Suppressor macrophage (primary cell): ENCODE measurements at regions not wholly inside any gene's neighbourhood (a gene's known extent, or its start where the extent isn't known, plus 50 kb on each side); places are given as distances from the start of the nearest gene placed in this dataset.
"Not testable (repeated sequence)": the region's sequence is repeated elsewhere in the genome, so short reads cannot be mapped to it uniquely, and the experiment has no call there.

Experiments used
- DNase-seq, 4 experiments: peaks; one replicate each; pipeline ENCODE4 v3.0.0-alpha.2; 2020 to 2022

DNA sequence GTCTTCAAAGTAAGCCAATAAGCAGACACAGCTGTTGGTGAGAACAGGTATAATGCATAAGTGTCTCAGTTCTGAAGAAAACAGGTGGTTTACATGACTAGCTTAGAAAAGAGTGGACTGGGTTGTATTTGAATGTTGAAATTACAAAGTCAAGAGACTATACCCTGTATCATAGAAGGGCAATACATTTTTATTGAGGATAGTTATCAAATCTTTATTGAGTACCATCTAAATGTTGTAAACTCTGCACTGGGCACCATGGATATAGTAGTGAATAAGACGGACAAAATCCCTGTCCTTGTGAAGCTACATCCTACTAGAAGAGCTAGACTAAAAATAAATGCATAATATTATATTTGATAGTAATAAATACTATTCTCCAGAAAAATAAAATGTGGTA lies 88.5 kb upstream of the CDC42EP3 start:
- not testable (repeated sequence) for DNase-seq

DNA sequence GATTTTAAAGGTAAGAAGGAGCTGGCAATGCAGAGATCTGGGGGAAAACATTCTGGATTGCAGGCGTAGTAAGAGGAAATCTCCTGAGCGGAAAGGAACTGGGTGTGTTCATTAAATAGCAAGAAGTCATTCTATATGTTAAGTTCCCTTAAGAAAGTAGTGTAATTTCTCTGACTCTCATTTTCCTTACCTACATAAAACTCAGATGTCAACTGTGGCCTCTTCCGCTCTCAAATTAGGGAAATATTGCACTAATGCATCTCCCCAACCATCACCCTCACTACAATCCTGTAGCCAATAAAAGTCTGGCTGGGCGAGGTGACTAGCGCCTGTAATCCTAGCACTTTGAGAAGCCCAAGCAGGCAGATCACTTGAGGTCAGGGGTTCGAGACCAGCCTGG lies 89.0 kb upstream of the CDC42EP3 start:
- DNase-seq: peak in 2 of 4 experiments; percentile 24 to 46

DNA sequence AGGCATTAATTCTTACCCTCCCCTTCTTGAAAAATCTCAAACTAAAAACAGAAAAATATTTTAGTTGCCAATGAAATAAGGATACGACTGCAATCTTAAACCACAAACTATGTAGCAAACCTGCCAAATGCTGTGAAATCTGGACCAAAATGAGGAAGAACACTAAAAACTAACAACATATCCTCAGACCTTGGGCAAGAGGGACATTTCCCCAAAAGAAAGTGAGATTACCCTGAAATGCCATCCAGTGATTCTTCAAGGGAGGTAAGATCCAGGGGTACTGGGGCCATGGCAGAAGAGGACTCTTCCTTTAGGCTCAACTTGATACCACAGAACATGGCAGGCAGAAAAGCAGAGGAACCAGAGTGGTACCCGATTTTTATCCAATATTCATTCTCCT lies 90.8 kb upstream of the CDC42EP3 start:
- peak; percentile 39 to 86 (median 70) for DNase-seq

DNA sequence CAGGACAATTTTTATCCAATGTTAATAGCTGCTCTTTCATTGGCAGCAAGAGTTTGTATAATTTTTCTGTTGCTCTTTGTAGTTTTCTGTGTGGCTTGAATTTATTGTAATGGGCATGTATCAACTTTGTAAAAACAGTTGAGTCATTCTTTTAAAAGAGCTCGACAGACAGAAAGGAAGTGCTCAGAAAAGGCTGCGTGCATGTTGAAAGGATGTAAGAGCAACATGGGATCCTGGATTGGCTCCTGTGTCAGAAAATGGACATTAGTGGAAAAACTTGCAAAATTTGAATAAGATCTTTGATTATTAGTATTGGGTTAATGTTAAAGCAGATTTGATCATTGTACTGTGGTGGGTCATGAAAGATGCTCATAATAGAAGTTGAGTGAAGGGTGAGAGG lies 93.3 kb upstream of the CDC42EP3 start:
- peak in 3 of 4 experiments; percentile 32 to 56 (median 53) for DNase-seq

DNA sequence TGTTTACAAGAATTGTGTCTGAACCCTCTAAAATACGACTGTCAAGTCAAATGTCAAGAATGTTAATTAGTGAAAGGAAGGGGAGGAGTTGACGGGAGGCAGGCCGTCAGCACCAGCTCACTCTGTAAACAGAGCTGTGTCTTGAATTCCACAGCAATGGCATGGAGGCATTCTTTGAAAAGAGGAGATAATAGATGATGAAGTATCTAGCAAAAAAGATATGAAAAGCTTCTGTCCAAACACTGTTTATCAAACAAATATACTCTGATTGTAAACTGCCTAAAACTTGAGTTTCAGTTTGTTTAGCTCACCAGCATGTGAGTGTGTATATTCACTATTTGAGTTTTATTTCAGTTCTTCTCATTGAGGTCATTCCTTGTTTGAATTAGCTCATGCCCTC lies 94.7 kb upstream of the CDC42EP3 start:
- DNase-seq: no peak

DNA sequence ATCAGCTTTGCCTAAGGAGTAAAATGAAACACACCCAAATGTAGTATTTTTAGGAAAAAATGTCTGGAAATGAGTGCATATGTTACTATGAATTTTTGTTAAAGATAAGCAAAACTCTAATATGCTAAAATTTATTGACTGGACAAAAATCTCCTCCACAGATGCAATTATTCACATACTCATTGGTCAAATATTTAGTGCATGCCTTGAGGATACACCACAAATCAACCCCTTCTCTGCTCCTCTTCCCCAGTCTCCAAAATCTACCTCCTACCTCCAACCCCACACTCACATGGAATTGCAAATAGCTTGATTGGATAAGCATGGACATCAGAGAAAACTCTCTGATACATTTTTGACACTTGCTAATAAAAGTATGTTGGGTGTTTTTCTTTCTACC lies 95.6 kb upstream of the CDC42EP3 start:
- no peak for DNase-seq

DNA sequence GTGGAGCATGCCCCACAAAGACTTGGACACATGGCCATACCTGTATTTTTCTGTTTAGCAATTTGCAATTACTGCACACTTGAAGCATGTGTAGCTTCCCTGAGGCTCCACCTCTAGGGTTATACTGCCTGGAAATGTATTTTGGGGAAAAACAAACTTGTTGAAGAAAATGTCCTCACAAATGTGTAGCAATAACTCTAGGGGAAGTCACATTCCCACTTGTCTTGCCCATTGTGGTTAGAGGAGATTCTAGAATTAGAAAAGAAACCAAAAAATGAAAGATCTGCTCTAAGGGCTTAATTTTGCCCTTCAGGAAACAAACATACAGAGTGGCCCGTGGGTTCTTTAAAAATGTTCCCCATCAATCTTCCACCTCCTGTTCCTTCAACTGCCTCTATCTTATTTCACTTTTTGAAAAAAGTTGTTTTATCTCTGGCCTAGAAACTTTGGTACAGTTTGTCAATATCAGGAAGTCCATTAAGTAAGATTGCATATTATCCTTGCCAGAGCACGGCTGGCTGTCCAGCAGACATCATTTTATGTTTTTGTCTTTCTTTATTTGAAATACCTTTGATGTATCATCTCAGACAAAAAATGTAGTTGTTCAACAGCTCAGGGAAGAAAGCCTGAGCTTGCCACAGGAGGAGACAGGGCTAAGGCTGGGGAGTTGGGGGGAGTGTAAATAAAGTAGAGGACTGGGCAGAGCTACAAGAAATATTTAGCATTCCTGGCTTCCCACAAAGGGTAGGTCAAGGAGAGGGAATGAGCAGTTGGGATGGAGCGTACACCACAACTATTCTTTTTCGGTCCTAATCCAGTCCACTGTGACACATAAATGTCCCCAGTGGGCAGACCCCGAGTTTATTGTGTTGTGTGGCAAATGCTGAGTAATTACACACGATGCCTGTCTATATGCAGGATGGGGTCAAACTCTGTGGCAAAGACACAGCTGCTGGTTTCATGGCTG lies 96.8 kb upstream of the CDC42EP3 start:
- DNase-seq: peak; percentile 11 to 69 (median 47)

DNA sequence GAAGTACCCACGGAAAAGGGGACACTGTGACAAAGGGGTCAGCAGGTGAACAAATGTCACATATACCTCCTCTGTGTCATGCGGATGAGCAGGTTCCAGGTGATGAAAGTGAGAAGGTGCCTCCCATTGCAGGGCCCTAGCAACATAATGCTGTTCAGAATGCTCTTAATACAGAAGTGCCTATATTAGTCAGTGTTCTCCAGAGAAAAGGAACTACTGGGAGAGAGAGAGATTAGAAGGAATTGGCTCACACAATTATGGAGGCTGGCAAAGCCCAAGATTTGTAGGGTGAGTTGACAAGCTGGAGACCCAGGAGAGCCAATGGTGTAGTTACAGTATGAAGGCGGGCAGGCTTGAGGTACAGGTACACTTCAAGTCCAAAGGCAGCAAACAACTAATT lies 98.1 kb upstream of the CDC42EP3 start:
- peak in 3 of 4 experiments; percentile 15 to 56 (median 40) for DNase-seq

DNA sequence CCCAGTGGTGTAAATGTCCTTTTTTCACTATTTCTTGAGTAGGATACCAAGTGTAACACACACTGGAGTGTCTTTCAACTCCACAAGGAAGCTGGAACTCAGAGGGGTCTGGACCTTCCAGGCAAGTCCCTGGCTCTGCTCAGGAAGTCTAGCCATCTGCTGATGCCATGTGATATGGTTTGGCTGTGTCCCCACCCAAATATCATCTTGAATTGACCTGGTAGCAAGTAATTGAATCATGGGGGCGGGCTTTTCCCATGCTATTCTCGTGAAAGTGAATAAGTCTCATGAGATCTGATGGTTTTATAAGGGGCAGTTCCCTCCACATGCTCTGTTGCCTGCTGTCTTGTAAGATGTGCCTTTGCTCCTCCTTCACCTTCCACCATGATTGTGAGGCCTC lies 99.4 kb upstream of the CDC42EP3 start:
- DNase-seq: no peak

DNA sequence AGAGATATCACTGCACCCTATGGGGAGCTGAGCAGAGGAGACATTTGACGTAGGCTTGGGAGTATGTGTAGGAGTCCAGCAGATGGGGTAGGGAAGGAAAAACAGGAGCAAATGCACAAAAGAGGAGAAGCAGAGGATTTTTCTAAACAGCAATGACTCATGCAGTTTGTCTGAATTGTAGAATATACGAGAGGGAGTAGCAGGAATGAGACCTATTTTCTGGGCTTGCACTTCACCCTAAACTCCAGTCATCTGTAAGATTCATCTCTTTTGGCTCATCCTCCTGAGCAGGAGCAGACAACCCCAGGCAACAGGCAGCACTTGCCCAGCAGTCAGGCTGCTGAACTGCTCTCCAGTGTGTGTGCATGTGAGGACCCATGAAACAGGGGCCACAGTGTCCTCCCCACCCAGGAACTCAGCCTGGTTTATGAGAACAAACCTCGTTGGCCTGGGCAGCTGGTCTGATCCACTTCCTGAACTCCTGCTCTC lies 100.2 kb upstream of the CDC42EP3 start:
- DNase-seq: no peak

DNA sequence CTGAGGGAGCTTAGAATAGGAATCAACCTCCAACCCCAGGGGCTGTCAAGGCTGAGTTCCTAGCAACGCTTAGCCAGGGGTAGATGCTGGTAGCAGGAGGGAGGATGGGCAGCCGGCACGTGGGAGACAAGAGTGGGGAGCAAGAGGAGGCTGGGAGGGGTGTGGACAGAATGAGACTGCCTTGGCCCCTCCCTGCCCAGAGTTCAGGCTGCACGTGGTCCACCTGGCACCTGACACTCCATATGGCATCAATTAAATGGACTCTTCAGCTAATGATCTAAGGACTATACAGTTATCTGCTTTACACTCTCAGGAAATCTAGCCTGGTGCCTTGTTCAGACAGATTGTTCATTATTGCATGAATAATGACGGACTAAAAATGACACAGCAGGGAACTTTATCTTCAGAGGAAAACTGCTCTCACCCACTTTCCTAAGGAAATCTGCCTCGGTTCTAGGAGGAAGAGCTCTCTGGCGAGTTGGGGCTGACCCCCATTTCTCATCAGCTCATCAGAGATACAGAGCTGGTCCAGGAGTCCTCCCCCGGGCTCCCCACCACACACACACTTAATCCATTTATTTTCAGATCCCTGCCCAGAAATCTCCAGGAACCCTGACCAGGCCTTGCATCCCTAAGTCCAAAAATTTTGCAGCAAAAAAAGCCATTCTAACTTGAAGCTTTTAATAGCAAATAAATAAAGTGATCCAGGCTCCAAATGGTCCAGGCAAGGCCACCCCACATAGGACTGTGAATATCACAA lies 102.1 kb upstream of the CDC42EP3 start:
- no peak for DNase-seq

DNA sequence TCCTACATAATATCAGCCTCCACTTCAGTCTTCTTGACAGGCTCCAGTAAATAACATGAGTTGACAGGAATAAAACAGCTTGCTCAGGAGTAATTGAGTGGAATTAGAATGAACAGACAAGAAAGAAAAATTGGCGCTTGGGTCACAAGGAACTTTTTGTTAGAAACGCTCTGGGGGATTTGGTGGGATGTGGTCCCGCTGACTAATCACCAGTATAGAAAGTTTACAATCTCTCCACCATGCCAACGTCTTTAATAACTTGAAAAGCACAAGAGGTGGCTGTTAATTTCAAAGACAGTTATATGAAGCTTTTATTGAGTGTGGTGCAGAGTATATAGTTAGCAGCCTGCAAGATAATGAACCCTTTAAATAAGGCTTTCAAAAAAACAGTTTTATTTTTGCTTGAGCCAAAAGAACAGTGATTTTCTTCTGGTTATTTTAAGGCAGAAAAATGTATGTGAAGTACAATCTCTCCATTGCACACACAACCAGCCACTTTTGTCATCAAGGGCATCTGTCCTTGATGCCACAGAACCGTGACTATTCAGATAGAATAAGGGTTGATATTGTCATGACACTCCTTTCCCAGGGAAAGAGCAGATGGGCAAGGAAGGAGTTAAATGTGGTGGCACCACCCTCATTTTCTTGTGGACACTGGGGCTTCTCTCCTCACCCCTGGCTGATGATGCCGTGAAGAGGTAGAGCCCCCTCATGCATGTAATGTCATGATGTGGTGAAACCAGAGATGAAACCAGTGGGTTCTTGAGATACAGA lies 102.9 kb upstream of the CDC42EP3 start:
- not testable (repeated sequence) for DNase-seq

DNA sequence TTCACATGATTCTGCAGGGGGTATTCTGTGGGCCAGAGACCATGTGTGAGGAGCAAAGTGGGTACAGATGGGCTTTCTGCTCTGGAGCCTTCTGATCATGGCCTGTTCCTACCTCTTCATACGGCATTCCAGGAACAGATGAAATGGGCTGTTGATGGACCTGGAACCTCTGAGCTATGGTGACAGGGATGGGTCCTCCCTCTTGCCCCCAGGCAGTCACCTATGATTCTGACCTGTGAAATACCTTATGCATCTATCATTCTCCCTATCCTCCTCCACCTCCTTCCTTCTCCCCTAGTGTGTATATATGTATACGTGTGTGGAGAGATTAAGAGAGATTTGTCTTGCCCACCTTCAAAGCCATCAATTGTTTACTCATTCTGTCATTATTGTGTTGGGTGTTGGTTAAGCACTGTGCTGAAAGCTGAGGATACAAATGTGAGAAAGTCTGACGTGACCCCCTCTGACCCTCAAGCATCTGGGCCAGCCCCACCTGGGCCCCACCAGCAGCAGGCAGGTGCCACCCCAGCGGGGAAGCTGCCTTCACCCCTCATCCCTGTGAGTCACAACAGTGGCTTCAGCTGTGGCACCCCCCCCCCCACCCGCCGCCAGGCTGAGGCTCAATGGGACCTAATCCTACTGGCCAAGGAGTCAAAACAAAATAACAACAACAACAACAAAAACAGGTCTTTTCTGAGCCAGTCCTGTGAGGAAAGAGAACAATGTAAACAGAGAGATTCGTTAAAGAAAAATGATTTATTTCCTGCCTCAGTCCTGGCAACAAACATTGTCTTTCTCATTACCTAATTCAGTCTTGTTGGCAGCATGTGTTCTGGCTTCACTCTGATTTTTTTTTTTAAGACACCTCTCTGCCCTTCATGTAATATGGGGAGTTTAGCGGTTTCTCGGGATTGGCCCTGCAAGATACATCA lies 103.8 kb upstream of the CDC42EP3 start:
- DNase-seq: no peak

DNA sequence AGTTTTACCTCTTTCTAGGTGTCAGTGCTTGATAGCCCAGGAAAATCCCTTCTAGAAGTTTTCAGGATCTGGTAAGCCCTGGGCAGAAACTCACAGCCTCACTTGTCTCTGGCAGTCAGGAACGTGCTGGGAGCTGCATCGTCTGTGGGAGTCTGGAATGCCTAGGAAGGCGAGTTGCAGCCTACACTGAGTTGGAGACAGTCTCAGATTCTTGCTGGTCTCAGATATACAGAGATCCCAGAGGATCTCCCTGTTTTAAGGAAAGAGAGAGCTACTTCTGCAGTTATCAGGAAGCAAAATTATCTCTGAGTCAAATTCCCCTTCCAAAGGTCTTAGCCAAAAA lies 104.4 kb upstream of the CDC42EP3 start:
- DNase-seq: no peak

DNA sequence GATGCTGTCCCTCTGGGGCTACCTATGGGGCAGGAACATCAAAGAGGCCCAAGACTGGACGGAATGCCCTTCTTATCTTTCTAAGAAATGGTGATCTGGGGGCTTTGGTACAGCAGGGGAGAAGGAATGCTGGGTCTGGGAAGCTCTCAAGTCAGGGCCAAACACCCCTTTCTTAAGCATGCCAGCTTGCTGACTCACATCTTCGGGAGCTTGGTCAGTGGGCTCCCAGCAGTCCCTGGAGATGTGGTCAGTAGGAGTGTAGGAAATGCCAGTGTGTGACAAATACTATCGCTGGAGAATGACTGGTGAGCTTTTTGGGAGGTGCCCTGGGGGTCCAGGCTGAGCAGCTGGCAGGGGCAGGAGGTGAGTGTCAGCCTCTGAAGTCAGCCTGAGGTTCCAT lies 105.0 kb upstream of the CDC42EP3 start:
- DNase-seq: no peak

DNA sequence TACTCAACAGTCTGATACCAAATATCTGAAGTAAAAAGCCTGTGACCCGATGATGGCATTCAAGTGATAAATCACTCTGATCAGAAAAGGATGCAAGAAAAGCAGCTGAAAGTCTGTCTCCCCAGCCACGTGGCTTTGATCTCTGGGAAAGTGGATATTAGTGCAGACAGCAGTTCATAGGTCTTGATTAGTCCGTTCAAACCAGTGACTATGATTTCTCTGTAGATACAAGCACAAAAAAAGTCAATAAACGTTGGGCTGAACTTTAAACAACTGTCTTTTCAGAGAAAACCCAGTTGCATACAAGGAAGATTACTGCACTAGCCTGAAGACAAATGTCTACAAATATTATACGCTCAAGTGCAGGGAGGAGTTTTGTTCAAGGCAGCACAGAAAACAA lies 107.7 kb upstream of the CDC42EP3 start:
- no peak for DNase-seq

DNA sequence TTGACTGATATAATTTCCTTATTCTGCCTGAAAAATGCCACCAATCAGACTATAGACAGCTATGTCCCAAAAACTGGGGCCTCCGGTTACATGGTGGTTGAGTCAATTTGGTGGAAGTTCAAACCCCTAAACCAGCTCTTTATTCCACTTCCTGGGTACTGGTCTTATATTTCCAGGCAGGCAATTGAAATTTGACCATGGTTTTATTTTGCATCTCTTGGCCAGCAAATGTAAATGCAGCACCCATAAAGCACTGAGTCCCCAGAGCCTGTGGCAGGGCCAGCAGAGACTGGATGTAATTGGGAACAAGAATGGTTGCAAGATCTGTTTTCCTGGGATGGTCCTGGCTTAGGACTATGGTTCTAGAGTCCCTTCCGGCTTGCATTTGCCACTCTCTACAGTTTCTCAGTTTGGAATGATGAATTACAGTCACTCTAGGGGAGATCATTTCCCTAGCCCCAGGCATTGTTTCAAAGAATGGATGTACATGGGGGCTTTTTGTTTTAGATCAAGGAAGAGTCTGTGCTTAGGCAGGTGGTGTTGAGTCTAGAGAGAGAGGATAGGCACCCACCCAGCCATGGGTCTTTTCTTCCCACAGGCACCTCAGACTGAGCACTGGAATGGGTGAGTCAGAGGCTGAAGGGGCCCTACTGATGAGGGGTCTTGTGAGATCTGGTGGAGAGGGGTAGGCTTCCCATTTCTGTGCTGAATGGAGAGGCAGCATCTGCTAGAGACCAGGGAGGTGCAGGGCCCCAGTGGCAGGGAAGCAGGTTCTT lies 108.4 kb upstream of the CDC42EP3 start:
- no peak for DNase-seq

DNA sequence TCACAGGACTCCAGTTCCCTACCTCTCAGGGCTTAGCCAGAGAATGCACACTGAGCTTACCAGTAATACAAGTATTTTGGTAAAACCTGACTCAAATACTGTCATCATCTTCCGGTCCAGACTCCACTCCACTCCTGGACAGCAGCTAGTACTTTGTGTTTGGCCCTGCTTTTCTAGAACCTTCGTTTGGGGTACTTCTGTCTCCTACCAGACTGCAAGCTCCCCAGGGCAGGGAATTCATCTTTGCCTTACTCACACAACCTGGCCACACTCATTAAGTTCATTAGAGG lies 108.9 kb upstream of the CDC42EP3 start:
- DNase-seq: no peak

DNA sequence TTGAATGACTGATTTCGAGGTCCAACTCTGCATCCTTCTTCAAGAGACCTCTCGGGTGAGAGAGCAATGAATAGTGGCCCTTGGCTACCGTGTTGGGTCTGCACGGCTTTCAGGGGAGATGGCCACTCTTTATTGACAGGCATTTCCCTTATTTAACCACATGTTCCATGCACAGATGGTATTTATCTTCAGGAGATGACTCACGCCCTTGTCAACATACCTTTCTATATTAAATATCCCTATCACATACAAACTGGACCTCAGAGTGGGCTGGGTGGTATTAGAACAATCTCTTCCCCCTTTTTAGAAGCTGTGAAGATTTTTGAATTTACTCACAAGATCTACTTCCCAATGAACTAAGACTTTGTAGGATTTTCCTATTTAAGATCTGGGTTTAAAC lies 109.6 kb upstream of the CDC42EP3 start:
- no peak for DNase-seq

DNA sequence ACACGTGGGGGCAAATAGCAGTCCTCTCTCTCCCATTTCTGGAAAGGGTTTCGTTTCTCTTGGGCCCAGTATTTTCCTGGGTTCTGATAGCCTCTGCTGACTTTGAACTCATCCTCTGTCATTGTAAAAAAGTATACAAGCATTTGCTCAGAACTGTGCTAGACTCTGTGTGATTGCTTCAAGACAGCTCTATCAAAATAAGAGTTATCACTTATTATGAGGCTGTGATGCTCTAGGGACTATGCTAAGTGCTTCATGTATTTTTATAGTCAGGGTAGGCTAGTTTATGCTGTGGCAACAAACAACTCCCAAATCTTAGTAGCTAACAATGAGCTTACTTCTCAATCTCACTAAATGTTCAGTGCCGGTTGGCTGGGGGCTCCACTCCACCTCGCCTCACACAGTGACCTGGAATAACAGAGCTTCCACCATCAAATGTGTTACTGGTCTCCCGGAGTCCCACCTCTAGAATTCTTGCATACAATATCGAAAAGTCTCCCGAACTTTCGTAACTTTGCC lies 110.8 kb upstream of the CDC42EP3 start:
- no peak for DNase-seq
